SKM-1 treated with dmso at 0.1 percent for 144 hours (cell line): ENCODE measurements at regions not wholly inside any gene's neighbourhood (a gene's known extent, or its start where the extent isn't known, plus 50 kb on each side); places are given as distances from the start of the nearest gene placed in this dataset.
A peak's percentile ranks its signal among the peaks of the same experiment; 100 is the strongest.
"Not testable (repeated sequence)": the region's sequence is repeated elsewhere in the genome, so short reads cannot be mapped to it uniquely, and the experiment has no call there.

Source experiments
- DNase-seq: peaks from one replicate; lab custom pipeline; 2025; ENCODE audit not compliant: unreplicated experiment; lab: John Stamatoyannopoulos, UW

GRCh38 chr17:51347851-51348584, 87.7 kb downstream of the UTP18 start:
- no peak for DNase-seq

GRCh38 chr17:51351080-51351479, 90.7 kb downstream of the UTP18 start:
- no peak for DNase-seq

DNA sequence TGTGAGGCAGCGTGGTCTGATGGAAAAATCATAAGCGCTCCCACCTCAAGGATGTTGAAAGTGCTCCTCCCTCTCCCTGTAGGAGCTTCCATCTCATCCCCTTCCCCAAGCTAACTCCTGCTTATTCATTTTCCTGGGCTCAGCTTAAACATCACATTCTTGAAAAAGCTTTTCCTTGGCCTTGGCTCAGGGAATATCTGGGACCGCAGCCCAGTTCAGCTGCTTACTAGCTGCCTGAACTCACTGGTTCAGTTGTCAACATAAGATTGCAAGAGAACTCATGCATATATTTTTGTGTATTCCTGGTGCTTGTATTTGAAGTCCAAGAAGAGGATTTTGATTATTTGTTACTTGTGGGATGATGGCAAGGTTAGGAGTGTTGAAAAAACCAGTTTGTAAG, 91.5 kb downstream of the UTP18 start:
- no peak for DNase-seq

GRCh38 chr17:51352798-51353197, 92.5 kb downstream of the UTP18 start:
- DNase-seq, result no peak

GRCh38 chr17:51353296-51353695, 93.0 kb downstream of the UTP18 start:
- DNase-seq, result no peak

GRCh38 chr17:51354936-51355335, 94.6 kb downstream of the UTP18 start:
- DNase-seq, result no peak

DNA sequence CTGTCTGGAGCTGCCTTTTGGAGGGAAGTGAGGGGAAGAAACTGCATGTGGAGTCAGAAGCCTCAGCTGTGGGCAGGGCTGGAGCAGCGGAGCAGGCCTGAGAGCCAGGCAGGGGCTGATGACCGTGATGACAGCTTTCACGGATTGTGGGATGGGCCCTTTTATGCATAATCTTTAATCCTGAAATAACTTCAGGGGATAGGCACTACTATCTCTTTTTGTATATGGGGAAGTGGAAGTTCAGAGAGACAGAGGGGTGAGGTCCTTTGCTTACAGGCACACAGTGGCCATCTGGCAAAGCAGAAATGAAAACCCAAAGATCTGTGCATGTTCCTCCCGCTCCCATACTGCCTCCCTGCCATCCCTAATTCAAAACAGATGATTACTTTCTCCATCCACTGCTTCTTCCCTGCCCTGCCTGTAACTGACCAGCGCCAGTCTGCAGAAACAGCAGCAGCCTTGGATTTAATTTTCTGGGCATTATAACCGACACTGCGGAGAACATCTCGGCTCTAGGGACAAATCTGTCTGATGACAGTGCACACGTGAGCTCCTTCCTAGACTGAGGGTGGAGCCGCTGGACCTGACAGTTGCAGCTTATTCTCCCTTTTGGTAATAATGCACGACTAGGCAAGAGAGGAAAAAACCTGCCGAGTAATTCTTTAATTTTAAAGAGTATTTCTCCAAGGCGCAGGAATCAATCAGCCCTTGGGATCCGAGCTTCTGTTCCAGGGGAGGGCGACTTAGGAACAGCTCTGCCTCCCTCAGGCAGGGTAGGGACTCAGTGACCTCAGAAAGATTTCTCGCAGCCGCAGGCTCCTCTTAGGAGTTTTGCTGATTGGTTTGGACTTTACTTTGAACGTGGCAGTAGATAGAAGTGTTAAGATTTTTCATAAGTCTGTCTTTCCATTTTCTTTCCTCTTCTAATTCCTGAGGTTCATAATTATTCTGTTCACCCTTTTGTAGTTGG, 95.4 kb downstream of the UTP18 start:
- peak; percentile 17 for DNase-seq

- DNase-seq, result no peak
Measured at GRCh38 chr17:51359055-51359454, 98.7 kb downstream of the UTP18 start.

- no peak for DNase-seq
Measured at GRCh38 chr17:51362811-51363585, 102.7 kb downstream of the UTP18 start.

GRCh38 chr17:51365090-51365489, 104.7 kb downstream of the UTP18 start:
- DNase-seq, result no peak

- no peak for DNase-seq
Measured at GRCh38 chr17:51366866-51367265, 106.5 kb downstream of the UTP18 start.

GRCh38 chr17:51367836-51368235, 107.5 kb downstream of the UTP18 start:
- DNase-seq, result not testable (repeated sequence)

DNA sequence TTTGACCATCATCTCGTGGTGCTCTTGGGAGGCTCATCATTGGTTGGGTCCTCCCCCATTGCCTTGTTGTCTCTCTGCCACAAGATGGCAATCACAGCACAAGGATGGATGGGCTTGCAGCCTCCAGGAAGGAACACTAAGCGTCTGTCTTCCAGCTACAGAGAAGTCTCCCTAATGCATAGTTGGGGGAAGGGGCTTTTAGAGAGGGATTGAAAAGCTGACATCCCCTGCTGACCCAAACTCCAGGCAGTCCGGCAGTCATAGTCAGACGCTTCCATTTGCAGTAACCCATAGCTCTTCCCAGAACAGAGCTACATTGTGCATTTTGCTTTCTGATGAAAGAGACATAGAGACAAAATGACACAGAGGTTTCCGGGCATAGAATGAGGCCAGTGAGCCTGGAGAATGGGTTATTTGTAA, 111.4 kb downstream of the UTP18 start:
- DNase-seq, result no peak

DNA sequence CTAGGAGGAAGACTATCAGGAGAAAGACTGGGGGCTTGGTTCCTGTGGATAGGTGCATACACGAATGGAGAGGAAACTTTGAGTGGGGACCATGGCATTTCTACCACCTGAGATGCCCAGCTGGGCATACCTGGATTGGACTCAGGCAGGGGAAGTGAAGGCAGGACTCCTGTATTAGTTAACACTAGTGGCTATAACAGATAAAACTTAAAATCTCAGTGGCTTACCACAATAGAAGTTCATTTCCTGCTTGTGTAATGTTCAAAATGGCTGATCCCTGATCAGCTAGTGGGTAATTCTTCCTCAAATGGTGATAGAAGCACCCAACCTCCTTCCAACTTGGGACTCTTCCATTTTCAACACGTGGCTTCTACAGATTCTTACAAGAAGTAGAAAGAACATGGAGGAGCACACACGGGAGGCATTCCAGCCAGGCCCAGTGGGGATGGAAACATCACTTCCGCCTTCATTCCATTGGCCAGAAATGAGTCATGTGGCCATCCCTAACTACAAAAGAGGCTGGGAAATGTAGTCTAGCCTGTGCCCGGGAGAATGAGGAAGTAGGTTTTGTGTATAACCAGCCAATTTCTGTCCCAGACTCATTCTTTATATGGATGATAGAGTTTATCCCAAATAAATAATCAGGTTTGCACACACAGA, 112.1 kb downstream of the UTP18 start:
- DNase-seq, result peak; percentile 68

- DNase-seq, result no peak
Measured at GRCh38 chr17:51373489-51374152, 113.3 kb downstream of the UTP18 start.

- DNase-seq, result no peak
Measured at GRCh38 chr17:51374209-51374608, 113.9 kb downstream of the UTP18 start.

- DNase-seq, result no peak
Measured at GRCh38 chr17:51375771-51376170, 115.4 kb downstream of the UTP18 start.

DNA sequence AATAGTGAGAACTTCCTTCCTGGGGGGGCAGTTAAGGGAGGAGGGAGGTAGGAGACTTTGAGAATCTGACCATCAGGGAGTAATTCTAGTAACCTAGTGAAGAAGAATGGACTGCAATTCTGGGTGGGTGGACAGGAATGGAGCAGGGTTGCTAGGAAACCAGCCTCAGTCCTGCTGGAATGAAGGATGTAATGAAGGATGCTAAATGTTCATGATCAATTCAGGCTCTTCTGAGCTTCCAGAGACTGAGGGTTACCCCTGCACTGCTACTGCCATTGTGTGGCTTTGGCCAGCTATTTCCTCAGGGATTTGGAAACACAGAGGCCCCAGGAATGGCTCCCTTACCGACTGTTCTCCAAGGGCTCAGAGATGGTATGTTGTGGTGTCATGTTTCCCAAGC, 116.4 kb downstream of the UTP18 start:
- no peak for DNase-seq

- no peak for DNase-seq
Measured at GRCh38 chr17:51381262-51381661, 120.9 kb downstream of the UTP18 start.

GRCh38 chr17:51385208-51385607, 124.9 kb downstream of the UTP18 start:
- no peak for DNase-seq
